GM21786 (cell line): ENCODE measurements at regions not wholly inside any gene's neighbourhood (a gene's known extent, or its start where the extent isn't known, plus 50 kb on each side); places are given as distances from the start of the nearest gene placed in this dataset.
"Not testable (repeated sequence)": the region's sequence is repeated elsewhere in the genome, so short reads cannot be mapped to it uniquely, and the experiment has no call there.

Experiments
- ATAC-seq: cut with Tn5 transposase; IDR thresholded peaks from one replicate; pipeline ENCODE4 v1.9.1; 2021; ENCODE audit not compliant: unreplicated experiment

DNA sequence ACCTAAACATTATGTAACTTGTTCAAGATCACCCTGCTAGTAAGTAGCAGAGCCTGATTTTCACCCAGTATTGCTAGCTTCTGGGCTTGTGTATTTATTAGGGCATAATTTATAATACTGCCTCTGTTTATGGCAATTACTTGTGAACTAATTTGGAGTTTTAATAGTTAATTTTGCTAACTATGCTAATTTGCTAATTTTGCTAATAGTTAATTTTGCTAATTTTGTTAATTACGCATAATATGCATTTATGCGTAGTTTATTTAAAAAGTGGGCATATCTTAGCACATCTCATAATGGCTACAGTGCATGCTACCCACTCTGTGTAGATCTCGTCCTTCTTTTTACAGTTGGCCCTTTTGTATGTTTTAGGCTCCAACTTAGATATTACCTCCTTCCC lies 898.1 kb upstream of the EPHA5 start:
- no peak for ATAC-seq

DNA sequence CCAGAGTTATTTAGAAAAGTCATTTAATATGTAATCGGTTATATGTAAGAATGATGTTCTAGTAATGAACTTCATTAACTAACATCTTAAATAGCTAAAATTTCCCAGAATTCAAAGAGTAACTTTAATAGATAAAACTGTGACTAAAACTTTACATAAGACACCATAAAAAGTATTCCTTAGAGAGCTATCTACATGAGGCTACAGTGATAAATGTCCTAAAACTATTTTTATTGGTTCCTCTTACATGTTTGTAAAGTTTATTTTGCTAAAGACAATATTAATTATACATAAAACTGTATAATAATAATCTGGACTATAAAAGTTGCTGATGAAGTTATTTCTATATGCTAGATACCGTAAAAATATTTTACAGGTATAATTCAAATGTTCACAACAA lies 897.7 kb upstream of the EPHA5 start:
- ATAC-seq, result no peak

DNA sequence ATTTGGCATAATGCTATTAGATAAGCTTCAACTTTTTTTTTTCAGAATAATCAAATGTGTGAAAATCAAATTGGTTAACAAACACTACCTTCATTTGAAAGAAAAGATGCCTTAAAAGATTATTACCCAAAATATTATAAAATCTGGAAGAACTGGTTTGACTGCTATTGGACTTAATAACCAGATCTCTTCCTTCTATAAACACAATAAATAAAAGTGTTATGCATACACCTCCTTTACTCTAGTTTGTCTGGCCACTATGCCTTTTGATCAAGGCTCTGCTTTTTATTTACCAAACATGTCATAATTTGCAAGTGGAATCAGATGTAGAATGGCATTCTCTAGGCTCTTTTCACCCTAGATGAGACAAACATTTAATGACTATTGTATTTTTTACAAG lies 897.3 kb upstream of the EPHA5 start:
- no peak for ATAC-seq

DNA sequence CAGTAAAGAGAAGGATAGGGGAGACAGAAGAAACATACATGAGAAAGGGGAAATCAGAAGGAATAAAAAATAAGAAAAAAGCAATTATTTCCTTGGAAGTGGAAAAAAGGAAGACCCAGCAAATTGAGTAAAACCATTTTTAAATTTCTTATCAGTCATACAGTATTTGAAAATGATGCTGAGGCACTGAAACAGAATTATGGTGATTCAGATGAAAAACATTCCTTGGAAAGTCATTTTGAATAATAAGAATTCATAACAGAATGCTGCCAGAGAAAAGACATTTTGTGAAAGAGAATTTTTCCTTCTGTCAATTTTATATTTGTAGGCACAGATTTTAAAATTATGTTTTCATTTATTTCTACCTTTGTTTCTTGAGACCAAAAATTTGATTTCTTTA lies 895.5 kb upstream of the EPHA5 start:
- ATAC-seq, result no peak

DNA sequence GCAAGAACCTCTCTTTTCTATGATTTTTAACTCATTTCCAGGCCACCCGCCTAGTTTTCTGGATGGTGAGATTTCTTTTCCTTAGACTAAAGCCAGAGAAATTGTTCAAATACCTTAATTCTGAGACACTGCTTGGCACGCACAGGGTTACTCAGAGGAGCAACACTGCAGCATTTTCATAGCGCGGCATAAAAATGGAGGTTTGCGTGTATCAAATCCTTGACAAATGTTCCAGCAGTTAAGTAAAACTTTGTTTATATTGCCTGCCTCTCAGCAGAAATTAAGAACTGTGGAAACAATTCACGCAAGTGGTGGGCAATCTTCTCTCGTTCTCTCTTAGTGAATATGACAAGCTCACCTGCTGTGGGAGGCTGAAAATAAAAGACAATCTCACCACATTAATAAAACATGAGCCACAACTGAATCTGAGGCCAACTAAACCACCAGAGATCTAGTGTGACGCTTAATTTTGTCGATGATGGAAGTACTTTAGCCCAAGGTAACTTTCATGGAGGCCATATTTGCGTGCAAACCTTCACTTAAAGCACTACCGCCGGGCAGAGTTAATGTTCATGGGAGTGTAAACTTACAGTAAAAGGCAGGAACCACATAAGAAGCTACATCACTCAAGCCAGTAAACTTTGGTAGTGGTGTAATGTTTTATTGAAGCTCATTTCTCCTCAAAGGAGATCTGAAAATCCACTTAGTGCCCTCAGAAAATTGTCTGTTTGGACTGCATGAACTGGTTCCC lies 894.8 kb upstream of the EPHA5 start:
- no peak for ATAC-seq

GRCh38 chr4:66562276-66562806 lies 892.1 kb upstream of the EPHA5 start:
- no peak for ATAC-seq

GRCh38 chr4:66561465-66562053 lies 891.3 kb upstream of the EPHA5 start:
- not testable (repeated sequence) for ATAC-seq

DNA sequence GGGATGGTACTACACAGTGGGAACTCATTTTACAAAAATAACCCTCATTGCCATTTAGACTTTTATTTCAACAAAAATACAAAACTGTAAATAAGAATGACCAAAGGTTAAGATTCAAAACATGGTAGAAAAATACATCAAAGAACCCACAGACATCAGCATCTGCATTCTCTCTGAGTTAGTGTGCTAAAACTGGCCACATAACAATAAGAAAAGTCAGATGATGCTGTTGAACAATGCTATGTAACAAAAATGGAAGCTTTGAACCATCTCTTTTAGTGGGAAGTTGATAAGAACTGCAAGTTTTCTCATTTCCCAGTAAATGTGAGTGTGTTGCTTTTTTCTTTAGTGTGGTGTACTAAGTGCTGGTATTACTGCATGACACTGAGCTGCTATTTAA lies 888.4 kb upstream of the EPHA5 start:
- no peak for ATAC-seq

DNA sequence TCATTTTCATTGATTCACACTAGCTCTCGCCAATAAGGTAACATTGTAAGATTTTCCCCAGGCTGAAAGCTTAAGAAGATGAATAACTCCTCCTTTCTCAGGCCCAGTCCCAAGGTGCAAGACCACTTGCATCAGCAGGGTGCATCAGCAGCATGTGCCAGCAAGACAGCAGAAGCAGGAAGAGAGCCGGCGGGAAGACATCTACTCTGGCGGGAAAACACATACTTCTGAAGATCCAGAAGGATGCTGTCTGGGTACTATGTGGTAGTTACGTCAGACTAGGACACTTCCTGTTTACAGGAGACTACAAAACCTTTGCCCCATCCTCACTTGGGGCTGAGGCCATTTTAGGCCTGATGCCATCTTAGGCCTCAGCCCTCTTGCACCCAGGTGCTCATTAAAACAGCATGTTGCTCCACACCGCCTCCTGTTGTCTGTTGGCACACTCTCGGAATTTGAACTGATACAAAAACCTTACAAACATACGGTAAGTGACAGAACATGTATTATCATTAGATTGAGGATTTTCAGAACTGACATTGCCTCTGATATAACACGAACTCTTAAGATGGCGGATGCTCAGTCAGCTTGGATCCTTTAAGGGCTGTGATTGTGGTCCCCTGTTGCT lies 886.5 kb upstream of the EPHA5 start:
- no peak for ATAC-seq

DNA sequence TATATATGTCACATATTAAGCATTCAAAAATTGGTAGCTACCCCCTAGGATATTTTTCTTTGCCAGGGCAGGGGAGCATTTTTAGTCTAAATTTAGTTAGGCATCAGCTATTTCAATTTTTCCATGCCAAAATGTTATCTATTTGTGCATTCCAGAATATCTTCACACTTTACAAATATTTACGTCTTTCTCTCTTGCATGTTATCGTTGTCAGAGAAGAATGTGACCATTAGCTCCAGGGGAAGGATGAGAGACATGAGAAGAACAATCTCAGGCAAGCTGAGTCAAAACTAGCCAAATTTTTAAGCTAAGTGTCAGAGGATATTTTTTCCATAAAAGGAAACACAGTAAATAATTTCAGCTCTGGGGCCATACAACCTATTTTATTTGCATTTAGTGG lies 885.0 kb upstream of the EPHA5 start:
- no peak for ATAC-seq

DNA sequence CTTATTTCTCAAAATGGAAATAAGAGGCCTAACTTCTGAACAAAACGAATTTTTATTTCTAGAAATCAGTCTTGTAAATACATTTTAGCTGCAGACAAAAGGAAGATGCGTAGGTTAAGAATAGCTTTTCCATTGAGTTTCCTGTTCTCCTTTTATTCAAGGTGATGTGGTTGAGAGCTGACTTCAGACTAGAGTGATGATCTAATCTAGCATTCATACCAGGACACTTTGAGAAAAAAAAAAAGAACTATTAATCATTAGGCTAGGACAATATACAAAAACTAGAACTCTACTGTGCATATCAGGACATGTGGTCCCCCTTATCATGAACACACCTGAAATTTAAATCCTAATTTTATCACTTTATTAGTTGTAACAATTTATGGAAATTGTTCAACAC lies 884.5 kb upstream of the EPHA5 start:
- no peak for ATAC-seq

GRCh38 chr4:66545301-66545700 lies 875.0 kb upstream of the EPHA5 start:
- not testable (repeated sequence) for ATAC-seq

- no peak for ATAC-seq
Observed at GRCh38 chr4:66544281-66544680, 874.0 kb upstream of the EPHA5 start.

- no peak for ATAC-seq
Observed at GRCh38 chr4:66539745-66540144, 869.5 kb upstream of the EPHA5 start.

GRCh38 chr4:66524781-66525180 lies 854.5 kb upstream of the EPHA5 start:
- no peak for ATAC-seq

DNA sequence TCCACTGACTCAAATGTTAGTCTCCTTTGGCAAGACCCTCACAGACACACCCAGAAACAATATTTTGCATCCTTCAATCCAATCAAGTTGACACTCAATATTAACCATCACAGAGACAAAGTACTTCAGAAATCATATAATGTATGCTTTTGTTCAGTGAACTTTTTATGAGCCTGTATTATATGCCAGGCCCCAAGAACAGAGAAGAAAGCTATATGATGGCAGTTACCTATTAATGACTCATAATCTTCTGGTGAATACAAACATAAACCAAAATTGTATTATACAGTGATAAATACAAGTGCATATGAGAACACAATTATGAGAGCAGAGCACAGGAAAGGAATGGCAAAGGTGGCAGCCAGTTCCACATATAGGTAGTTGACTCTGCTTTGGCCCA lies 852.0 kb upstream of the EPHA5 start:
- no peak for ATAC-seq

- no peak for ATAC-seq
Observed at GRCh38 chr4:66516940-66517339, 846.7 kb upstream of the EPHA5 start.

GRCh38 chr4:66506985-66507384 lies 836.7 kb upstream of the EPHA5 start:
- ATAC-seq, result no peak

GRCh38 chr4:66501997-66502396 lies 831.7 kb upstream of the EPHA5 start:
- no peak for ATAC-seq

- ATAC-seq, result no peak
Observed at GRCh38 chr4:66490729-66491128, 820.4 kb upstream of the EPHA5 start.

DNA sequence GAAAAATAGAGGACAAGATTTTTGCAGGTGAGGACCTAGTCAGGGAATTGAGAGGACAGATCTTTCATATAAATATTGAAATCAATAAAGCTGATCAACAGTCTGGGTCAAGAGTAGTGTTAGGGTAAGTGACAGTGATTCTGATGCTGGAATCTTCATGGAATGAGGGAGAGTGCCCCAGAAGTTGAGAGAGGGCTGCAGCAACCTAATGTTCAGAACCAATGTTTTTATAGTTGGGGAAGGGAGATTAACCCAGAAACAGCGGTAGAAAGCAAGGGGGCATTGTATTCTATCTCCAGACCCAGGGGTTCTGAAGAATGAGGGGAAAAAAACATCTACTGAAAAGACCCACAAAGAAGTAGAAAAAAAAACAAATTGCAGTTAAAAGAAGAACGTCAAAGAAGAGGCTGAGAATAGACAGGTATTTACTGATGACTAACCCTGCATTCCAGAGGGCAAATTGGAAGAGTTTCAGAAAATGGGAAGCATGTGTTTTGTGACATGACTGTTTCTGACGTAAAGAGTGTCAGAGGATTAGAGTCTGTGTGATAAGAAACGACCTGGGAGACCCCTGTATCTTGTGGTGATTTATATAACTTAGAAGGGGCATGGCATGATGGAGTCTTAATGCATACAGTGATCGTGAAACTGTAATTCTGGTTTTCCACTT lies 819.6 kb upstream of the EPHA5 start:
- ATAC-seq, result no peak

- no peak for ATAC-seq
Observed at GRCh38 chr4:66489370-66489769, 819.1 kb upstream of the EPHA5 start.
